ENCODE measurements at regions not wholly inside any gene's neighbourhood (a gene's known extent, or its start where the extent isn't known, plus 50 kb on each side); places are given as distances from the start of the nearest gene placed in this dataset.

DNA sequence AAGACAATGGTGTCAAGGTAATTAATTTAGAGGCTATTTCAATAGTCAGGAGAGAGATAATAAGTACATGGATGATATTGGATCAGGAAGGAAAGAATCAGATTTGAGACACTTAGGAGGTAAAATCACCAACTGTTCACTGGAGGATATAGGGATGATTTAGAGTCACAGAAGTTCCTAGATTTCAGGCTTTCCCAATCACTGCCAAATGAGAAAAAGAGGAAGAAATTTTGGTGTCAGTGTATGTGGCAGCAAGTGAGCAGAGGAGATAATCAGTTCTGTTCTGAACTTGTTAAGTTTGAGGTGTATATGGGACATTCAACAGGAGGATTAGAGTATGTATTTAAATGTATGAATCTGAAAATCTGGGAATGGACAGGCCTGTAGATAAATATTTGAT is 640.4 kb downstream of the NR4A2 start:
- H3K9me3 ChIP-seq (ENCODE audit: low read length), result no peaks in the 10 kb centered on the region
- ChIA-PET POLR2A (no interaction called here), CTCF (ENCODE audit: unreplicated experiment) (no interaction called here)
- intact Hi-C loops (cut with micrococcal nuclease; ENCODE audit: unreplicated experiment), result no loop called here
- no TSS peak for BruUV-seq (replicated peaks)
- H3K4me3 ChIP-seq (ENCODE audit: low read depth, low read length, poor library complexity, severe bottlenecking), result no peak overlapping the region
- DNase-seq (ENCODE audit: low spot score), result no peak
- no peak overlapping the region for H3K4me2 ChIP-seq (ENCODE audit: low read length)
- no peaks in the 10 kb centered on the region for H3K4me1 ChIP-seq (ENCODE audit: insufficient read depth, low read length, poor library complexity, severe bottlenecking)
- no peaks in the 10 kb centered on the region for H3K9me2 ChIP-seq (ENCODE audit: insufficient read depth, low read length)
- no peaks in the 10 kb centered on the region for H4K20me1 ChIP-seq (ENCODE audit: insufficient read depth, low read length)
- no peaks in the 10 kb centered on the region for H3K36me3 ChIP-seq (ENCODE audit: insufficient read depth, low read length)
- no peak overlapping the region for H3K27ac ChIP-seq (ENCODE audit: low read depth, low read length, poor library complexity, severe bottlenecking)
- no peak overlapping the region; the same call in 1 of the 2 replicates for H2AFZ ChIP-seq (ENCODE audit: low read length)
- H3K79me2 ChIP-seq (ENCODE audit: insufficient read depth, low read depth, low read length), result no peaks in the 10 kb centered on the region
- no peak for TF ChIP-seq EZH2phosphoT487 (IDR thresholded peaks at IDR 0.05; ENCODE audit: borderline replicate concordance, low read depth, low read length)
- TF ChIP-seq, protein P1, sequence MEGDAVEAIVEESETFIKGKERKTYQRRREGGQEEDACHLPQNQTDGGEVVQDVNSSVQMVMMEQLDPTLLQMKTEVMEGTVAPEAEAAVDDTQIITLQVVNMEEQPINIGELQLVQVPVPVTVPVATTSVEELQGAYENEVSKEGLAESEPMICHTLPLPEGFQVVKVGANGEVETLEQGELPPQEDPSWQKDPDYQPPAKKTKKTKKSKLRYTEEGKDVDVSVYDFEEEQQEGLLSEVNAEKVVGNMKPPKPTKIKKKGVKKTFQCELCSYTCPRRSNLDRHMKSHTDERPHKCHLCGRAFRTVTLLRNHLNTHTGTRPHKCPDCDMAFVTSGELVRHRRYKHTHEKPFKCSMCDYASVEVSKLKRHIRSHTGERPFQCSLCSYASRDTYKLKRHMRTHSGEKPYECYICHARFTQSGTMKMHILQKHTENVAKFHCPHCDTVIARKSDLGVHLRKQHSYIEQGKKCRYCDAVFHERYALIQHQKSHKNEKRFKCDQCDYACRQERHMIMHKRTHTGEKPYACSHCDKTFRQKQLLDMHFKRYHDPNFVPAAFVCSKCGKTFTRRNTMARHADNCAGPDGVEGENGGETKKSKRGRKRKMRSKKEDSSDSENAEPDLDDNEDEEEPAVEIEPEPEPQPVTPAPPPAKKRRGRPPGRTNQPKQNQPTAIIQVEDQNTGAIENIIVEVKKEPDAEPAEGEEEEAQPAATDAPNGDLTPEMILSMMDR (conservative IDR thresholded peaks at IDR 0.05; ENCODE audit: low read length), result no peak

DNA sequence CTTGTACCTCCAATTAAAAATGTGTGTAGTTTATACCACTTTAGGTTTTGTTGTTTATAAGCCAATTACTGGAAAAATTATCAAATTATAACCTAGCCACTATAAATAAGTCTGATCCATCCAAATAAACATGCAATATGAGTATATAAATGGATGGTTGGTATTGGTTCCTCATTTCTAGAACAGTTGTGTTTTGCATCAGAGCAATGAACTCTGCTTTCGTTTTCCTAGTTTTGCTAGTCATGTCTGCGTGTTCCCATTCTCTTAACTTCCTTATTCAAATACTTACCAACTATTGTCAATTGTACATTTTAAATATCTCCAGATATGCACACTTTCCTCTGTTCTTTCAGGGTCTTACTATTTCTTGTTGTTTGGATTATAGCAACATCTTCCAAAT is 641.7 kb downstream of the NR4A2 start:
- intact Hi-C loops (cut with micrococcal nuclease; ENCODE audit: unreplicated experiment), result no loop called here

GRCh38 chr2:155689791-155690190 is 642.7 kb downstream of the NR4A2 start:
- Histone ChIP-seq H3K4me2 (ENCODE audit: low read length) (no peak overlapping the region), H4K20me1 (ENCODE audit: insufficient read depth, low read length) (no peaks in the 10 kb centered on the region), H3K9me3 (ENCODE audit: low read length) (no peaks in the 10 kb centered on the region), H3K4me1 (ENCODE audit: insufficient read depth, low read length, poor library complexity, severe bottlenecking) (no peaks in the 10 kb centered on the region), H3K9me2 (ENCODE audit: insufficient read depth, low read length) (no peaks in the 10 kb centered on the region), H2AFZ (ENCODE audit: low read length) (no peak overlapping the region), H3K27ac (ENCODE audit: low read depth, low read length, poor library complexity, severe bottlenecking) (no peak overlapping the region), H3K4me3 (ENCODE audit: low read depth, low read length, poor library complexity, severe bottlenecking) (no peak overlapping the region), H3K79me2 (ENCODE audit: insufficient read depth, low read depth, low read length) (no peaks in the 10 kb centered on the region), H3K36me3 (ENCODE audit: insufficient read depth, low read length) (no peaks in the 10 kb centered on the region)
- ChIA-PET CTCF (ENCODE audit: unreplicated experiment) (no interaction called here), POLR2A (interaction anchor here (1.0 to 1.1 kb wide), 4 partner anchors 10 to 22 kb away, joined by 3 to 4 read pairs (median 3); no protein-coding TSS in a partner anchor)
- TF ChIP-seq, protein P1 (conservative IDR thresholded peaks at IDR 0.05; ENCODE audit: low read length), result no peak
- no peak for TF ChIP-seq EZH2phosphoT487 (IDR thresholded peaks at IDR 0.05; ENCODE audit: borderline replicate concordance, low read depth, low read length)
- no peak for DNase-seq (ENCODE audit: low spot score)
- intact Hi-C loops (cut with micrococcal nuclease; ENCODE audit: unreplicated experiment), result no loop called here
- no TSS peak for BruUV-seq (replicated peaks)

More for the DNA sequence above, 641.7 kb downstream of the NR4A2 start:
- ChIA-PET POLR2A (interaction anchor here (0.7 to 1.1 kb wide), 5 partner anchors 11 to 35 kb away, joined by 3 to 4 read pairs (median 3); no protein-coding TSS in a partner anchor), CTCF (ENCODE audit: unreplicated experiment) (no interaction called here)
- no peaks in the 10 kb centered on the region for H3K79me2 ChIP-seq (ENCODE audit: insufficient read depth, low read depth, low read length)
- DNase-seq (ENCODE audit: low spot score), result no peak
- H3K9me3 ChIP-seq (ENCODE audit: low read length), result no peaks in the 10 kb centered on the region
- H4K20me1 ChIP-seq (ENCODE audit: insufficient read depth, low read length), result no peaks in the 10 kb centered on the region
- no TSS peak for BruUV-seq (replicated peaks)
- no peak for TF ChIP-seq EZH2phosphoT487 (IDR thresholded peaks at IDR 0.05; ENCODE audit: borderline replicate concordance, low read depth, low read length)
- TF ChIP-seq, protein P1 (conservative IDR thresholded peaks at IDR 0.05; ENCODE audit: low read length), result no peak
- no peaks in the 10 kb centered on the region for H3K36me3 ChIP-seq (ENCODE audit: insufficient read depth, low read length)
- H3K9me2 ChIP-seq (ENCODE audit: insufficient read depth, low read length), result no peaks in the 10 kb centered on the region
- H3K4me2 ChIP-seq (ENCODE audit: low read length), result no peak overlapping the region
- no peak overlapping the region for H3K27ac ChIP-seq (ENCODE audit: low read depth, low read length, poor library complexity, severe bottlenecking)
- H3K4me1 ChIP-seq (ENCODE audit: insufficient read depth, low read length, poor library complexity, severe bottlenecking), result no peaks in the 10 kb centered on the region
- no peak overlapping the region for H2AFZ ChIP-seq (ENCODE audit: low read length)
- no peak overlapping the region for H3K4me3 ChIP-seq (ENCODE audit: low read depth, low read length, poor library complexity, severe bottlenecking)
